HFFc6 (cell line): ENCODE measurements at regions not wholly inside any gene's neighbourhood (a gene's known extent, or its start where the extent isn't known, plus 50 kb on each side); places are given as distances from the start of the nearest gene placed in this dataset.

Experiments
- DNase-seq: peaks from one replicate; pipeline ENCODE4 v3.0.0-alpha.2; 2018
- H3K27ac Mint-ChIP-seq: 2 replicates; pipeline ENCODE4 v1.8.0; 2020; ENCODE audit warnings: mild to moderate bottlenecking, mixed read lengths
- H3K27me3 Mint-ChIP-seq: 2 replicates; pipeline ENCODE4 v1.8.0; 2021; ENCODE audit warnings: mild to moderate bottlenecking, moderate library complexity, mixed read lengths; ENCODE audit not compliant: insufficient read depth
- H3K36me3 Mint-ChIP-seq: 2 replicates; pipeline ENCODE4 v1.8.0; 2021; ENCODE audit warnings: low read depth, mixed read lengths
- H3K4me1 Mint-ChIP-seq: 2 replicates; pipeline ENCODE4 v1.8.0; 2020; ENCODE audit warnings: low read depth, mixed read lengths
- H3K4me3 Mint-ChIP-seq: 2 replicates; pipeline ENCODE4 v1.8.0; 2020; ENCODE audit warnings: mild to moderate bottlenecking, moderate library complexity, mixed read lengths
- H3K9me3 Mint-ChIP-seq: 2 replicates; pipeline ENCODE4 v1.8.0; 2020; ENCODE audit warnings: mild to moderate bottlenecking, mixed read lengths
- CTCF ChIP-seq: fragments of 200-600 bp; sonication (generic); IDR thresholded peaks from 2 replicates; pipeline ENCODE4 v1.5.0; 2021; ENCODE audit warnings: antibody characterized with exemption, mild to moderate bottlenecking

- no peak overlapping the region for H3K4me3 Mint-ChIP-seq
- TF ChIP-seq CTCF = no peak
Observed at GRCh38 chr5:58048185-58048925, 411.5 kb downstream of the PLK2 start.

GRCh38 chr5:58046371-58046770 lies 413.5 kb downstream of the PLK2 start:
- no peak overlapping the region for H3K4me3 Mint-ChIP-seq
- no peak overlapping the region for H3K27ac Mint-ChIP-seq
- no peak for TF ChIP-seq CTCF
- no peaks in the 10 kb centered on the region for H3K9me3 Mint-ChIP-seq
- H3K27me3 Mint-ChIP-seq = peaks cover 2% of the 10 kb centered on the region; the same call in 1 of the 2 replicates
- peaks cover 24% of the 10 kb centered on the region for H3K4me1 Mint-ChIP-seq
- no peak for DNase-seq
- no peaks in the 10 kb centered on the region for H3K36me3 Mint-ChIP-seq

More at GRCh38 chr5:58048185-58048925, 411.5 kb downstream of the PLK2 start:
- H3K36me3 Mint-ChIP-seq = no peaks in the 10 kb centered on the region; the same call in 1 of the 2 replicates
- H3K4me1 Mint-ChIP-seq = peaks cover 16% of the 10 kb centered on the region
- no peak for DNase-seq
- peaks cover 5% of the 10 kb centered on the region; the same call in 1 of the 2 replicates for H3K9me3 Mint-ChIP-seq
- H3K27me3 Mint-ChIP-seq = no peaks in the 10 kb centered on the region
- no peak overlapping the region for H3K27ac Mint-ChIP-seq

- Mint-ChIP-seq H3K27me3 (peaks cover 2% of the 10 kb centered on the region; the same call in 1 of the 2 replicates), H3K4me3 (no peak overlapping the region), H3K9me3 (no peaks in the 10 kb centered on the region), H3K4me1 (peaks cover 34% of the 10 kb centered on the region), H3K36me3 (no peaks in the 10 kb centered on the region), H3K27ac (no peak overlapping the region)
- DNase-seq = no peak
- no peak for TF ChIP-seq CTCF
Observed at GRCh38 chr5:58044166-58044565, 415.7 kb downstream of the PLK2 start.

GRCh38 chr5:58043032-58043945 lies 416.6 kb downstream of the PLK2 start:
- Mint-ChIP-seq H3K4me1 (peaks cover 34% of the 10 kb centered on the region), H3K36me3 (no peaks in the 10 kb centered on the region), H3K4me3 (no peak overlapping the region), H3K9me3 (no peaks in the 10 kb centered on the region), H3K27me3 (peaks cover 2% of the 10 kb centered on the region; the same call in 1 of the 2 replicates), H3K27ac (no peak overlapping the region)
- DNase-seq = no peak
- TF ChIP-seq CTCF = no peak

- Mint-ChIP-seq H3K27ac (no peak overlapping the region), H3K4me1 (peaks cover 34% of the 10 kb centered on the region), H3K27me3 (peaks cover 2% of the 10 kb centered on the region; the same call in 1 of the 2 replicates), H3K36me3 (no peaks in the 10 kb centered on the region), H3K9me3 (no peaks in the 10 kb centered on the region), H3K4me3 (no peak overlapping the region)
- no peak for DNase-seq
- TF ChIP-seq CTCF = no peak
Observed at GRCh38 chr5:58041884-58042283, 418.0 kb downstream of the PLK2 start.
